GM18907 (cell line): ENCODE measurements at regions not wholly inside any gene's neighbourhood (a gene's known extent, or its start where the extent isn't known, plus 50 kb on each side); places are given as distances from the start of the nearest gene placed in this dataset.

Experiments used
- ATAC-seq: cut with Tn5 transposase; IDR thresholded peaks from one replicate; pipeline ENCODE4 v1.9.1; 2021; ENCODE audit warnings: mild to moderate bottlenecking, moderate library complexity; ENCODE audit not compliant: unreplicated experiment

GRCh38 chr12:13769966-13770365 is 211.4 kb downstream of the GRIN2B start:
- no peak for ATAC-seq

GRCh38 chr12:13769273-13769672 is 212.1 kb downstream of the GRIN2B start:
- no peak for ATAC-seq

- no peak for ATAC-seq
These were observed 216.7 kb downstream of the GRIN2B start for GRCh38 chr12:13764748-13765147.

- ATAC-seq: no peak
These were observed 232.0 kb downstream of the GRIN2B start for GRCh38 chr12:13749389-13749788.

- ATAC-seq: no peak
These were observed 236.1 kb downstream of the GRIN2B start for GRCh38 chr12:13745111-13745860.

GRCh38 chr12:13744561-13744960 is 236.8 kb downstream of the GRIN2B start:
- ATAC-seq: no peak

GRCh38 chr12:13740149-13740545 is 241.3 kb downstream of the GRIN2B start:
- no peak for ATAC-seq

- ATAC-seq: no peak
These were observed 245.7 kb downstream of the GRIN2B start for GRCh38 chr12:13735734-13736133.

GRCh38 chr12:13734584-13735152 is 246.7 kb downstream of the GRIN2B start:
- no peak for ATAC-seq

GRCh38 chr12:13727707-13728195 is 253.7 kb downstream of the GRIN2B start:
- ATAC-seq: no peak

GRCh38 chr12:13725049-13725448 is 256.4 kb downstream of the GRIN2B start:
- no peak for ATAC-seq

GRCh38 chr12:13724136-13724535 is 257.3 kb downstream of the GRIN2B start:
- ATAC-seq: no peak

GRCh38 chr12:13719986-13720385 is 261.4 kb downstream of the GRIN2B start:
- ATAC-seq: no peak

- ATAC-seq: no peak
These were observed 263.1 kb downstream of the GRIN2B start for GRCh38 chr12:13718271-13718670.

GRCh38 chr12:13716119-13716518 is 265.3 kb downstream of the GRIN2B start:
- no peak for ATAC-seq

- ATAC-seq: no peak
These were observed 267.6 kb downstream of the GRIN2B start for GRCh38 chr12:13713556-13714410.

GRCh38 chr12:13707829-13708228 is 273.6 kb downstream of the GRIN2B start:
- ATAC-seq: no peak

- no peak for ATAC-seq
These were observed 279.0 kb downstream of the GRIN2B start for GRCh38 chr12:13702381-13702780.

- no peak for ATAC-seq
These were observed 279.9 kb downstream of the GRIN2B start for GRCh38 chr12:13701502-13701901.

- ATAC-seq: no peak
These were observed 283.4 kb downstream of the GRIN2B start for GRCh38 chr12:13697973-13698372.

- ATAC-seq: no peak
These were observed 285.6 kb downstream of the GRIN2B start for GRCh38 chr12:13695781-13696180.

- no peak for ATAC-seq
These were observed 289.1 kb downstream of the GRIN2B start for GRCh38 chr12:13692332-13692731.
